ENCODE measurements at regions not wholly inside any gene's neighbourhood (a gene's known extent, or its start where the extent isn't known, plus 50 kb on each side); places are given as distances from the start of the nearest gene placed in this dataset.

- TF ChIP-seq, protein P1, sequence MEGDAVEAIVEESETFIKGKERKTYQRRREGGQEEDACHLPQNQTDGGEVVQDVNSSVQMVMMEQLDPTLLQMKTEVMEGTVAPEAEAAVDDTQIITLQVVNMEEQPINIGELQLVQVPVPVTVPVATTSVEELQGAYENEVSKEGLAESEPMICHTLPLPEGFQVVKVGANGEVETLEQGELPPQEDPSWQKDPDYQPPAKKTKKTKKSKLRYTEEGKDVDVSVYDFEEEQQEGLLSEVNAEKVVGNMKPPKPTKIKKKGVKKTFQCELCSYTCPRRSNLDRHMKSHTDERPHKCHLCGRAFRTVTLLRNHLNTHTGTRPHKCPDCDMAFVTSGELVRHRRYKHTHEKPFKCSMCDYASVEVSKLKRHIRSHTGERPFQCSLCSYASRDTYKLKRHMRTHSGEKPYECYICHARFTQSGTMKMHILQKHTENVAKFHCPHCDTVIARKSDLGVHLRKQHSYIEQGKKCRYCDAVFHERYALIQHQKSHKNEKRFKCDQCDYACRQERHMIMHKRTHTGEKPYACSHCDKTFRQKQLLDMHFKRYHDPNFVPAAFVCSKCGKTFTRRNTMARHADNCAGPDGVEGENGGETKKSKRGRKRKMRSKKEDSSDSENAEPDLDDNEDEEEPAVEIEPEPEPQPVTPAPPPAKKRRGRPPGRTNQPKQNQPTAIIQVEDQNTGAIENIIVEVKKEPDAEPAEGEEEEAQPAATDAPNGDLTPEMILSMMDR (IDR thresholded peaks at IDR 0.05): no peak
- TF ChIP-seq POLR2AphosphoS5 (IDR thresholded peaks at IDR 0.05; ENCODE audit: insufficient read depth in 1 of 2, low read depth in 1 of 2): no peak
- no peak for TF ChIP-seq POLR2A (IDR thresholded peaks at IDR 0.05)
Measured at GRCh38 chr6:37552267-37552666, 52.6 kb upstream of the CCDC167 start.
